ENCODE measurements at regions not wholly inside any gene's neighbourhood (a gene's known extent, or its start where the extent isn't known, plus 50 kb on each side); places are given as distances from the start of the nearest gene placed in this dataset.

- no peak for DNase-seq
Observed at GRCh38 chr4:106423791-106424190, 55.2 kb upstream of the GIMD1 start.

- DNase-seq: no peak
Observed at GRCh38 chr4:106422766-106423165, 54.2 kb upstream of the GIMD1 start.

- DNase-seq: no peak
Observed at GRCh38 chr4:106421441-106422296, 53.1 kb upstream of the GIMD1 start.

GRCh38 chr4:106418444-106418843 lies 49.9 kb upstream of the GIMD1 start:
- no peak for DNase-seq
